Upper lobe of right lung (tissue), 1 donor: ENCODE measurements at regions not wholly inside any gene's neighbourhood (a gene's known extent, or its start where the extent isn't known, plus 50 kb on each side); places are given as distances from the start of the nearest gene placed in this dataset.
"Not testable (repeated sequence)": the region's sequence is repeated elsewhere in the genome, so short reads cannot be mapped to it uniquely, and the experiment has no call there.

Experiments used
- ATAC-seq: fragments of 200-7000 bp; cut with Tn5 transposase; one replicate; pipeline ENCODE4 v1.9.1; 2020; ENCODE audit warnings: mild to moderate bottlenecking, moderate library complexity
- DNase-seq: peaks from one replicate; pipeline ENCODE4 v3.0.0-alpha.2; 2020
- H3K27ac ChIP-seq: fragments of 200-600 bp; one replicate; pipeline ENCODE4 v1.8.0; 2022
- H3K27me3 ChIP-seq: fragments of 200-600 bp; one replicate; pipeline ENCODE4 v1.8.0; 2022; ENCODE audit warnings: mild to moderate bottlenecking
- H3K36me3 ChIP-seq: fragments of 200-600 bp; one replicate; pipeline ENCODE4 v1.8.0; 2022
- H3K4me1 ChIP-seq: fragments of 200-600 bp; one replicate; pipeline ENCODE4 v1.8.0; 2022
- H3K4me3 ChIP-seq: fragments of 200-600 bp; one replicate; pipeline ENCODE4 v1.8.0; 2022; ENCODE audit warnings: mild to moderate bottlenecking
- H3K9me3 ChIP-seq: fragments of 200-600 bp; one replicate; pipeline ENCODE4 v1.8.0; 2022
- CTCF ChIP-seq: fragments of 200-600 bp; IDR thresholded peaks from one replicate; pipeline ENCODE4 v1.8.0; 2022; ENCODE audit warnings: antibody characterized with exemption
- intact Hi-C: fragments of 100-400 bp; cut with DNase I; formaldehyde crosslinking; loops from one replicate; pipeline ENCODE4 v1.11.0; 2022
- donor health status: DM: no; HTN: yes; CAD: no; lungs with severe emphysema.

- no peaks in the 10 kb centered on the region for H3K27me3 ChIP-seq
- no peaks in the 10 kb centered on the region for H3K4me1 ChIP-seq
- H3K36me3 ChIP-seq: no peaks in the 10 kb centered on the region
- intact Hi-C loops: no loop called here
- TF ChIP-seq CTCF: no peak
- no peak overlapping the region for H3K27ac ChIP-seq
- no peaks in the 10 kb centered on the region for H3K9me3 ChIP-seq
- no peak overlapping the region for H3K4me3 ChIP-seq
- ATAC-seq: no peak
- DNase-seq: no peak
Observed at GRCh38 chr6:68189217-68189815, 445.8 kb upstream of the ADGRB3 start.

GRCh38 chr6:68186870-68187269 lies 448.2 kb upstream of the ADGRB3 start:
- Histone ChIP-seq H3K4me3 (no peak overlapping the region), H3K27me3 (no peaks in the 10 kb centered on the region), H3K9me3 (no peaks in the 10 kb centered on the region), H3K36me3 (no peaks in the 10 kb centered on the region), H3K4me1 (no peaks in the 10 kb centered on the region), H3K27ac (no peak overlapping the region)
- ATAC-seq: no peak
- TF ChIP-seq CTCF: no peak
- no peak for DNase-seq
- intact Hi-C loops: no loop called here

GRCh38 chr6:68182386-68182785 lies 452.7 kb upstream of the ADGRB3 start:
- Histone ChIP-seq H3K36me3 (no peaks in the 10 kb centered on the region), H3K9me3 (no peaks in the 10 kb centered on the region), H3K4me1 (no peaks in the 10 kb centered on the region), H3K4me3 (no peak overlapping the region), H3K27ac (no peak overlapping the region), H3K27me3 (no peaks in the 10 kb centered on the region)
- DNase-seq: no peak
- intact Hi-C loops: no loop called here
- no peak for ATAC-seq
- TF ChIP-seq CTCF: no peak

GRCh38 chr6:68181027-68181426 lies 454.1 kb upstream of the ADGRB3 start:
- intact Hi-C loops, H3K27ac ChIP-seq: not testable (repeated sequence)

GRCh38 chr6:68173616-68174015 lies 461.5 kb upstream of the ADGRB3 start:
- Histone ChIP-seq H3K9me3 (no peaks in the 10 kb centered on the region), H3K36me3 (no peaks in the 10 kb centered on the region), H3K4me3 (no peak overlapping the region), H3K27ac (no peak overlapping the region), H3K27me3 (no peaks in the 10 kb centered on the region), H3K4me1 (no peaks in the 10 kb centered on the region)
- no peak for ATAC-seq
- TF ChIP-seq CTCF: no peak
- DNase-seq: no peak
- intact Hi-C loops: no loop called here

More at GRCh38 chr6:68181027-68181426, 454.1 kb upstream of the ADGRB3 start:
- not testable (repeated sequence) for H3K4me3 ChIP-seq, DNase-seq, H3K27me3 ChIP-seq, H3K4me1 ChIP-seq, H3K36me3 ChIP-seq, ATAC-seq, H3K9me3 ChIP-seq

GRCh38 chr6:68169922-68170321 lies 465.2 kb upstream of the ADGRB3 start:
- intact Hi-C loops: no loop called here
- DNase-seq (no peak), ATAC-seq (no peak)
- Histone ChIP-seq H3K4me3 (no peak overlapping the region), H3K36me3 (no peaks in the 10 kb centered on the region), H3K27ac (no peak overlapping the region), H3K9me3 (no peaks in the 10 kb centered on the region), H3K4me1 (no peaks in the 10 kb centered on the region), H3K27me3 (no peaks in the 10 kb centered on the region)
- TF ChIP-seq CTCF: no peak
